Uterus (tissue), 3 donors: ENCODE measurements at regions not wholly inside any gene's neighbourhood (a gene's known extent, or its start where the extent isn't known, plus 50 kb on each side); places are given as distances from the start of the nearest gene placed in this dataset.

Experiments used
- DNase-seq, 2 donors: peaks; one replicate each; pipeline ENCODE4 v3.0.0-alpha.2; 2019 to 2020
- H3K27ac ChIP-seq, 2 donors: fragments of 200-600 bp; sonication (generic); 1 replicate in 1 of 2; 2 replicates in 1 of 2; pipeline ENCODE4 v1.5.1; 2016 to 2018
- H3K27me3 ChIP-seq, 2 donors: fragments of 200-600 bp; sonication (generic); one replicate each; pipeline ENCODE4 v1.5.1; 2018 to 2019; ENCODE audit warnings: control low read depth in 1 of 2
- H3K36me3 ChIP-seq, 2 donors: fragments of 200-600 bp; sonication (generic); one replicate each; pipeline ENCODE4 v1.5.1; 2019; ENCODE audit warnings: control low read depth in 1 of 2
- H3K4me1 ChIP-seq, 2 donors: fragments of 200-600 bp; sonication (generic); one replicate each; pipeline ENCODE4 v1.5.1; 2018 to 2019; ENCODE audit warnings: control low read depth in 1 of 2
- H3K4me3 ChIP-seq, 2 donors: fragments of 200-600 bp; sonication (generic); 1 replicate in 1 of 2; 2 replicates in 1 of 2; pipeline ENCODE4 v1.5.1; 2018 to 2019; ENCODE audit warnings: mild to moderate bottlenecking in 1 of 2
- H3K9me3 ChIP-seq, 2 donors: fragments of 200-600 bp; sonication (generic); one replicate each; pipeline ENCODE4 v1.5.1; 2019; ENCODE audit warnings: control low read depth in 1 of 2
- POLR2A ChIP-seq, 2 donors: fragments of 450-650 bp; IDR thresholded peaks; one replicate each; pipeline ENCODE4 v1.6.1; 2016; ENCODE audit warnings: antibody characterized with exemption in 2 of 2, mild to moderate bottlenecking in 1 of 2, moderate library complexity in 1 of 2
- intact Hi-C: fragments of 100-400 bp; cut with DNase I; formaldehyde crosslinking; loops from one replicate; pipeline ENCODE4 v1.15.1; 2023; ENCODE audit warnings: low total_unique reads
- TF ChIP-seq, protein P1 (sequence below), 4 experiments: fragments of 200-600 bp in 2 of 4; fragments of 450-650 bp in 2 of 4; sonication (generic) in 2 of 4; IDR thresholded peaks; one replicate each; pipeline ENCODE4 v1.5.1; 2016 to 2019; ENCODE audit warnings: antibody characterized with exemption in 4 of 4, mild to moderate bottlenecking in 2 of 4, moderate library complexity in 1 of 4
- donor health status: DM: yes; HTN: yes; CAD: no.

DNA sequence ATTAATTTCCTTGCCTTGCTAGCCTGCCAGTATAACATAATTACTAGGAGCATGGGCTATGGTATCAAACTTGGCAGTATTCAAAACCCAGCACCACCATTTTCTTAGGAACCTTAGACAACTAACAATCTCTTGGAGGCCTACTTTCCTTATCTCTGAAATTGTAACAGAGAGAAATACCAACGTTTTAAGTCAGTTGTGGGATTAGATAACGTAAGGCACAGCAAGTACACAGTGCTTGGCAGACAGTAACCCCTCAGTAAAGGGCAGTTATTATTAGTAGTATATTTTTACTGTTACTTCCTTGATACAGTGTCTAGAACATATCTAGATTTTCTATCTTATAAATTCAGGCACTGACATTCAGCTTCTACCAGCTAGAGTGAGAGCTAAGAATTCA lies 309.6 kb downstream of the ACTL7B start:
- H3K36me3 ChIP-seq = no peaks in the 10 kb centered on the region
- no peaks in the 10 kb centered on the region for H3K9me3 ChIP-seq
- intact Hi-C loops = no loop called here
- no peak for TF ChIP-seq POLR2A (IDR thresholded peaks at IDR 0.05)
- TF ChIP-seq, protein P1, sequence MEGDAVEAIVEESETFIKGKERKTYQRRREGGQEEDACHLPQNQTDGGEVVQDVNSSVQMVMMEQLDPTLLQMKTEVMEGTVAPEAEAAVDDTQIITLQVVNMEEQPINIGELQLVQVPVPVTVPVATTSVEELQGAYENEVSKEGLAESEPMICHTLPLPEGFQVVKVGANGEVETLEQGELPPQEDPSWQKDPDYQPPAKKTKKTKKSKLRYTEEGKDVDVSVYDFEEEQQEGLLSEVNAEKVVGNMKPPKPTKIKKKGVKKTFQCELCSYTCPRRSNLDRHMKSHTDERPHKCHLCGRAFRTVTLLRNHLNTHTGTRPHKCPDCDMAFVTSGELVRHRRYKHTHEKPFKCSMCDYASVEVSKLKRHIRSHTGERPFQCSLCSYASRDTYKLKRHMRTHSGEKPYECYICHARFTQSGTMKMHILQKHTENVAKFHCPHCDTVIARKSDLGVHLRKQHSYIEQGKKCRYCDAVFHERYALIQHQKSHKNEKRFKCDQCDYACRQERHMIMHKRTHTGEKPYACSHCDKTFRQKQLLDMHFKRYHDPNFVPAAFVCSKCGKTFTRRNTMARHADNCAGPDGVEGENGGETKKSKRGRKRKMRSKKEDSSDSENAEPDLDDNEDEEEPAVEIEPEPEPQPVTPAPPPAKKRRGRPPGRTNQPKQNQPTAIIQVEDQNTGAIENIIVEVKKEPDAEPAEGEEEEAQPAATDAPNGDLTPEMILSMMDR (IDR thresholded peaks at IDR 0.05) = no peak
- DNase-seq = no peak
- H3K4me1 ChIP-seq = no peaks in the 10 kb centered on the region
- H3K27me3 ChIP-seq = no peaks in the 10 kb centered on the region
- no peak overlapping the region for H3K27ac ChIP-seq
- no peak overlapping the region for H3K4me3 ChIP-seq

DNA sequence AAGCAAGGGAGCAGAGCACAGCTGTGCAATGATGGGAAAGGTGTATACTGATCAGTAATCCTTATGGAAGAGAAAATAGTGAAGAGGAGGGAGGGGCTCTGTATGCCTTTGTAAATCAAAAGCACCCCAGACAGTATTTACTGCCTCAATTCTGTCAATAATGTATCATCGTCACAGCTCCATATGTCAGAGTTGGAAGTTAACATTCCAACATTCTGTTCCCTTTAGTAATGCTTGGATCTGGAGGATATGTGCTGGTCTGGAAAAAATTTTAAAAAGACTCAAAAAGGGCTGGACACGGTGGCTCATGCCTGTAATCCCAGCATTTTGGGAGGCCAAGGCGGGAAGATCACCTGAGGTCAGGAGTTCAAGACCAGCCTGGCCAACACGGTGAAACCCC lies 310.4 kb downstream of the ACTL7B start:
- TF ChIP-seq, protein P1 (IDR thresholded peaks at IDR 0.05) = no peak
- no peak for TF ChIP-seq POLR2A (IDR thresholded peaks at IDR 0.05)
- Histone ChIP-seq H3K9me3 (no peaks in the 10 kb centered on the region), H3K27ac (no peak overlapping the region), H3K4me1 (no peaks in the 10 kb centered on the region), H3K4me3 (no peak overlapping the region), H3K27me3 (no peaks in the 10 kb centered on the region), H3K36me3 (no peaks in the 10 kb centered on the region)
- DNase-seq = no peak
- intact Hi-C loops = no loop called here

DNA sequence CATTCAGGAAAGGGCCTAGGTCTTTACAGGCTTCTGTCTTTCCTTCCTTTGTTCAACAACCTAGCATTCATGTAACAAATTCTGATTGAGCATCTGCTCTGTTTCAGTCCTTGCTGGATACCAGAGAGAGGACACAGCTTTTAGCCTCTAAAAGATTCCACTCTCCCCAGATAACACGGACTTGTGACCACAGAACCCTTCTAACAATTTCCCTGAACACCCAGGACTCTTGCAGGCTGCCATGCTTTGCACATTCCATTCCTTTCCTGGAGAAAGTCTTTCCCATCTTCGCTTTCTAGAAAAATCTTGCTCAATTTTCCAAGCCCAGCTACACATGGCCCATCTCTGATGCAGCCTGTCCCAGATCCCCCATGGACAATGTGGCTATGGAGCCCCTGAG lies 310.9 kb downstream of the ACTL7B start:
- TF ChIP-seq, protein P1 (IDR thresholded peaks at IDR 0.05) = no peak
- TF ChIP-seq POLR2A (IDR thresholded peaks at IDR 0.05) = no peak
- no peaks in the 10 kb centered on the region for H3K4me1 ChIP-seq
- no peak overlapping the region for H3K27ac ChIP-seq

DNA sequence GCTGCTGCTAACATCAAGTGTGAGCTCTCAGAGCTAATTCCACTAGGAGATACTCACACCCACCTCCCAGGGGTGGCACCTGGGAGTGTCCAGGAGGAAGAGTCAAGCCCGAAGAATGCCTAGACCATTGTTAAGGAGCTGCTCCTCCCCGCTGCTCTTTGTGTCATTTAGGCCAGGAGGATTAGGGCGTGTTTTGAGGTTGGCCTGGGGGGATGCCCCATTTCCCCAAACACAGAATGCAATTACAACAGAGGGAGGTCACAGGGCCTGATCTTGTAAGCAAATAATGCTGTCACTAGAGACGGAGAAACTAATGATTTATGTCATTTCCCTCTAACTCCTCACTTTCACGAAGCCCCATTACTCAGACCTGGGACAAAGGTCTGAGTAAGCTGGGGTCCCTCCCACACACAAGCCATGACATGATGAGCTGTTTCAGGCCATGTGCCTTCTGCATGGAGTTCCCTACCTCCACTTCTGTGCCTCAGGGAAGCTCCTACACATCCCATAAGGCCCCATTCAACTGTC lies 312.5 kb downstream of the ACTL7B start:
- DNase-seq = no peak
- TF ChIP-seq POLR2A (IDR thresholded peaks at IDR 0.05) = no peak
- TF ChIP-seq, protein P1 (IDR thresholded peaks at IDR 0.05) = no peak
- no peak overlapping the region for H3K27ac ChIP-seq
- no peaks in the 10 kb centered on the region for H3K9me3 ChIP-seq
- no peak overlapping the region for H3K4me3 ChIP-seq
- H3K27me3 ChIP-seq = no peaks in the 10 kb centered on the region
- no peaks in the 10 kb centered on the region for H3K4me1 ChIP-seq
- no peaks in the 10 kb centered on the region for H3K36me3 ChIP-seq
- intact Hi-C loops = no loop called here

More for the DNA sequence above, 310.9 kb downstream of the ACTL7B start:
- Histone ChIP-seq H3K36me3 (no peaks in the 10 kb centered on the region), H3K9me3 (no peaks in the 10 kb centered on the region), H3K27me3 (no peaks in the 10 kb centered on the region), H3K4me3 (no peak overlapping the region)
- DNase-seq = no peak
- intact Hi-C loops = no loop called here

DNA sequence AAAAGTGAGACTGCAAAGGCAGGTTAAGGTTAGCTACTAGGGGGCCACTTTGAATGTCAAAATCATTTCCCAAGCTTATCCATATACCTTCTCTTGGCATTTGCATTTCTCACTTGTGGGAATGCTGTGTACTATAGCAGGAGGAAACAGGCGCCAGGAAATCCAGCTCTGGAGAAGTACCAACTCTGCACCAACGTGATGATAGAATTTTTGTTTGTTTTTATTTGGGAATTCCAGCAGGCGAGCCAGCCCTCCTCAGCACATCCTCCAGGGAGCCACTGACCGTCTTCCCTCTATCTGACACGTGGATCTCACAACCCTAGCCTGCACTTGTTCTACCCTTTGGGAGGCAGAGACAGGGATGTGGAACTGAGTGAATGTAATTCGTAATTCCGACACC lies 318.0 kb downstream of the ACTL7B start:
- Histone ChIP-seq H3K4me1 (no peaks in the 10 kb centered on the region), H3K4me3 (no peak overlapping the region), H3K27me3 (no peaks in the 10 kb centered on the region), H3K36me3 (no peaks in the 10 kb centered on the region), H3K9me3 (no peaks in the 10 kb centered on the region), H3K27ac (no peak overlapping the region)
- intact Hi-C loops = no loop called here
- no peak for DNase-seq
- TF ChIP-seq POLR2A (IDR thresholded peaks at IDR 0.05) = no peak
- TF ChIP-seq, protein P1 (IDR thresholded peaks at IDR 0.05) = no peak
